ENCODE measurements at regions not wholly inside any gene's neighbourhood (a gene's known extent, or its start where the extent isn't known, plus 50 kb on each side); places are given as distances from the start of the nearest gene placed in this dataset.

DNA sequence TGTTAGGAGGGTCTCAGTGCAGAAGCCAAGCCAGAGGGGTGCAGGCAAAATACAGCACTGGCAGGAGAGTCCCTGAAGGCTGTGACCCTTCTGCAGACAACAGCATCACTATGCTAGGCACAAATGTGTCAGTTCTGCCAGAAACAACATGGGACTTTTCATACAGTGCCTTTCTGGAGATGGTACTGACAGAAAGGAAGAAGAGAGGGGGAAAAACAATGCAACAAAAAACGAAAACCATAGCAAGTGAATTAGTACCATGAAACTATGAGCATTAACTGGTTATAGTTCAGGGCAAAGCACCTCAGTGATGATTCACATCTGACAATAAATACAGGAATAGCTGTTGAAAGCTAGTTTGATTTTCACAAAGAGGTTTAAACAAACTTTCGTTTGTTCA is 140.8 kb upstream of the NBPF11 start:
- TF ChIP-seq POLR2A (IDR thresholded peaks at IDR 0.05), result no peak
- TF ChIP-seq, protein P1, sequence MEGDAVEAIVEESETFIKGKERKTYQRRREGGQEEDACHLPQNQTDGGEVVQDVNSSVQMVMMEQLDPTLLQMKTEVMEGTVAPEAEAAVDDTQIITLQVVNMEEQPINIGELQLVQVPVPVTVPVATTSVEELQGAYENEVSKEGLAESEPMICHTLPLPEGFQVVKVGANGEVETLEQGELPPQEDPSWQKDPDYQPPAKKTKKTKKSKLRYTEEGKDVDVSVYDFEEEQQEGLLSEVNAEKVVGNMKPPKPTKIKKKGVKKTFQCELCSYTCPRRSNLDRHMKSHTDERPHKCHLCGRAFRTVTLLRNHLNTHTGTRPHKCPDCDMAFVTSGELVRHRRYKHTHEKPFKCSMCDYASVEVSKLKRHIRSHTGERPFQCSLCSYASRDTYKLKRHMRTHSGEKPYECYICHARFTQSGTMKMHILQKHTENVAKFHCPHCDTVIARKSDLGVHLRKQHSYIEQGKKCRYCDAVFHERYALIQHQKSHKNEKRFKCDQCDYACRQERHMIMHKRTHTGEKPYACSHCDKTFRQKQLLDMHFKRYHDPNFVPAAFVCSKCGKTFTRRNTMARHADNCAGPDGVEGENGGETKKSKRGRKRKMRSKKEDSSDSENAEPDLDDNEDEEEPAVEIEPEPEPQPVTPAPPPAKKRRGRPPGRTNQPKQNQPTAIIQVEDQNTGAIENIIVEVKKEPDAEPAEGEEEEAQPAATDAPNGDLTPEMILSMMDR (IDR thresholded peaks at IDR 0.05), result no peak

Data from prostate gland (tissue), 2 donors.